CD4-positive, alpha-beta T cell treated with Interleukin-21 for 1 hour (primary cell): ENCODE measurements at regions not wholly inside any gene's neighbourhood (a gene's known extent, or its start where the extent isn't known, plus 50 kb on each side); places are given as distances from the start of the nearest gene placed in this dataset.
"Not testable (repeated sequence)": the region's sequence is repeated elsewhere in the genome, so short reads cannot be mapped to it uniquely, and the experiment has no call there.

Source experiments
- DNase-seq: peaks from one replicate; pipeline ENCODE4 v3.0.0-alpha.2; 2020

DNA sequence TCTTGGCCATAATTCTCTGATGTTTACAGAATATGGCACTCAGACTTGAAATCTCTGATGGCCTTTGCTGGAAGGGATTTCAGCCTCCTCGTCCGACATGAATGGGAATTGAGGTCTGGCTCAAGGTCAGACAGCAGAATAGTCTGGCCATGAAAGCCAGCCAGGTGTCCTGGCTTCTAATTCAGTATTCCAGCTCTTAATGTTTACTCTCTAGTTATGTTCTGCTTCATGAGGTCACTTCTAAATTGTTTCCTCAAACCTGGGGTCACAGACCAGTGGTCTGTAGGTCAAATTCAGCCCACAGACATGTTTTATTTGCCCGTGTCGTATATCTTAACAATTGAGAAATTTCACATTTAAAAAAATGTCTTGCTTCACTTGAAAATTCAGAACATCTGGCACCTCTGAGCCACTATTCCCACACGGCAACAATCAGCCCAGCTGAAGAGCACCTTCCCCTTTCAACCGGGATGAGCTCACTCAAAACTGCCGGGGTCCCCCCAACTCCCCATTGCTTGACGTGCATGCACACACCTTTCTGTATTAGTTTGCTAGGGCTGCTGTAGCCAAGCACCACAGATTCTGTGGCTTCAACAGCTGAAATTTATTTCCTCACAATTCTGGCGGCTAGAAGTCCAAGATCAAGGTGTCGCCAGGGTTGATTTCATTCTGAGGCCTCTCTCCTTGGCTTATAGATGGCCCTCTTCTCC is 243.5 kb downstream of the ENC1 start:
- DNase-seq: no peak

DNA sequence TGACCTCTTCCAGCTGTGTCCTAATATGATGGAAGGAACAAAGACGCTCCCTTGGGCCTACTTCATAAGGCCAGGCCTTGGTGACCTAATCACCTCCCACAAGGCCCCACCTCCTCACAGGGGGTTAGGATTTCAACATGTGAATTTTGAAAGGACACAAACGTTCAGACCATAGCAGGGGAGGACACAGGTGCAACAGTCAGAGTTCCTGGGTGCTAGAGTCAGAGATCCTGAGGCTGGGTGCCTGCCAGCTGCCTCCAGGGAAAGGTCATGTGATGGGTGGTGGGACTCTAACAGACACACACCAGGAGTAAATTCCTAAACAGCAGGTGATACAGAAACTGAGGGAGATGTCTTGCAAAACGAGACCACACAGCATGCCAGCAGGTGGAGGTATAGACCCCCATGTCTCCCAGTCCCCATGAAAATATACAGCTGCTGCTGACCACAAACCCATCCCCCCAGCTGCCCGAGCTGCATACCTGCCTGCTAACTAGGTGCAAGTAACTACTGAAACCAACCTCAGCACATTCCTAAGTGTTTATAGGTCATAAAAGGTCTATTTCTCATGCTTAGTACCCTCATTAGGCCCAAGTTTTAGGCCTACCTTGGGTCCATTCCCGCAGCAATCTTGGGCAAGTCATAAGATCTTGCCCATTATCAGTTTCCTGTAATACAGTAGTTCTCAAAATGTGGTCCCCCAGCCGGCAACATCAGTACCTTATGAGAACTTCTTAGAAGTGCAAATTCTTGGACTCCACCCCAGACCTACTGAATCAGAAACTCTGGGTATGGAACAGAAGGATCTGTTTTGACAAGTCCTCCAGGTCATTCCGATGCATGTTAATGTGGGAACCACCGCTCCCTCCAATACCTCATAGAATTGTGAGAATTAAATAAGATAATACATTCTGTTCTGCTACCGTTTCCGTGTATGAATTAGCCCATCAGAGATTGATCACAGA is 245.3 kb downstream of the ENC1 start:
- no peak for DNase-seq

DNA sequence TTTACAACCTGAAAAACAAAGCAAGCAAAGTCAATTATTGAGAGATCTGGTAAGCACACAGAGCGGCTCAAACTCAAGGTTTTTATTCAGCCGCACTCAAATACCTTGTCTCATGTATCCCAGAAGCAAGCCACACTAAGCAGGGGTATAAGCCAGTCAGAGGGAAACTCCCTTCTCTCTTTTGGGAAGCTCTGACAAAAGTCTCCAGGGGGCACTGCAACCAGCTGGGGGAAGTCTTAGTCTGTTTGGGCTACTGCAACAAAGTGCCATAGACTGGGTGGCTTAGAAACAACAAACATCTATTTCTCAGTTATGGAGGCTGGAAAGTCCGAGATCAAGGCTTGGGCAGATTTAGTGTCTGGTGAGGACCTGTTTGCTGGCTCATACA is 246.0 kb downstream of the ENC1 start:
- DNase-seq: peak; percentile 6

DNA sequence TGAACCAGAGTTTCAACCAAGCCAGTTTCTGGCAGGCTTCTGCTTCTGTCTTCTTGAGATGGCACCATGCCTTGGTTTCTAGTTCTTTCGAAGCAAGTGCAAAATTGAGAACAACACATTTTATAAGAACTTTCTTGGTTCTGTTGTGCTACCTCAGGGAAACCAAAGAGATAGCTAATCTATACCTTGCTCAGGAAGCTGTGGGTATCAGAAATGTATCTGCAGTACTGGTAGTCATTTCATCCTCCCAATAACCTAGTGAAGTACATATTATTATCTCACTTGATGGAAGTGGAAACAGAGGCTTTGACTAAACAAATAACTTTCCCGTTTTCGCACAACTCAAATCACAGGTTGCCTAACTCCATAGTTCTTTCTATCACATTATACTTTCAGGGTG is 246.6 kb downstream of the ENC1 start:
- no peak for DNase-seq

DNA sequence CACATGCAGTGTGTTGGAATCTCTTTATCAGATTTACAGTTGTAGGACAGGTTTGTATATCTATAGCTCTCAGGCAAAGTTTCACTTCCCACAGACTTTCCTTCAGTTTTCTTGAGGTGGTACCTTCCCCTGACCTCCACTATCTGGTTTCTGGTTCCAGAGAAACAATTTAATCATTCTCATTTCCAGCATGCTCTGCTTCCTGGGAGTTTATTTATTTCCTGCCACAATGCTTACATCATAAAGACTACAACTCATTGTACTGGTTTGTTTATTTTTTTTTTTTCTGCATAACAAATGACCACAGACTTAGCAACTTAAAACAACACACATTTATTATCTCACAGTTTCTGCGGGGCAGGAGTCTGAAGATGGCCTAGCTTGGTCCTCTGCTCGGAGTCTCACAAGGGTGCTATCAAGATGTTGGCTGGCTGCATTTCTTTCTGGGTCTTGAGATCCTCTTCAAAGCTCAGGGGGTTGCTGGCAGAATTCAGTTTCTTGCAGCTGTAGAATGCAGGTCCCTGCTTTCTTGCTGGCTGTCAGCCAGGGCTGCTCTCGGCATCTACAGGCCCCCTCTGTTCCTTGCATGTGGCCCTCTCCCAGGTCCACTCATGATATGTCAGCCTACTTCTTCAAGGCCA is 247.7 kb downstream of the ENC1 start:
- no peak for DNase-seq

DNA sequence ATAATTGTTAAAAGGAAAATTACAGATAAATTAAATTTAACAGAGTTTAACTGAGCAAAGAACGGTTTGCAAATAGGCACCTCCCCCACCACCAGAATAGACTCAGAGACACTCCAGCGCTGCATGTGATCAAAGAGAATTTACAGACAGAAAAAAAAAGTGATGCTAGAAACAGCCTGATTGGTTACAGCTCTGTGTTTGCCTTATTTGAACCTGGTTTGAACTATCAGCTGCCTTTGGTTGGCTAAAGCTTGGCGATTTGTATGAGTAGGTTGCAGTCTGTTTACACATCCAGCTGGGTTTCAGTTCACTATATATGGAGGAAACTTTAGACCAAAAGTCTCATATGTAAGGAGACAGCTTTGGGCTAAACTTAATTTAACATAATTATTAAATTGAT is 249.1 kb downstream of the ENC1 start:
- no peak for DNase-seq

DNA sequence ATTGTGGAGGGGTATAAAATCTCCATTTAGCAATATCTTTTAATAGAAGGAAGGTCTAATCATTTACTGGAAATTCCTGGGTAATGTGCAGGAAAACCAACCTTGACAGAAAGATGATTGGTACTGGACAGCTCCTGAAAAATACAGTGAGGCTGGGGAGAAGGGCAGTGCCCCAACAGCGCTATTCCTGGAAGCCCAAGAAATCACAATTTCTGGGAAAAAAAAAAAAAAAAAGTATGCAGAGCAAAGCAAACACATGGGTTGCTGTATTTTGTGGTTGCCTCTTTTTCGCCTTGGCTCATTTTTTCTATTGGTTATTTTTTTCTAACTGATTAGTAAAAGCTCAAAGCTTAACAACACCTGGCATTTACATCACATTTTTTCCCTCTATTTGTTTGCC is 249.7 kb downstream of the ENC1 start:
- no peak for DNase-seq

DNA sequence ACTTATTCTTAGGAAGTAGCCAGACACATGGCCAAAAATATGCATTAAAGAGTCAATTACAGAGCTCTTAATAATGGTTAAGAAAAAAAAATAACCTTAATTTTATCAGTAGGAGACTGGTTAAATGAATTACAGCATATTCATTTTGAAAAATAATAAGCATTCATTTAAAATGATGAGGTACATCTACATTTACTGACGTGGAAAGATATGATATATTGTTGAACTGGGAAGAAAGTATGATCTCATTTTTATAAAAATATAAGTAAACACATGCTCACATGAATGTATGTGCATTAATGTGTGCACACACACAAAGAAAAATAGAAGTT is 250.3 kb downstream of the ENC1 start:
- DNase-seq: no peak

DNA sequence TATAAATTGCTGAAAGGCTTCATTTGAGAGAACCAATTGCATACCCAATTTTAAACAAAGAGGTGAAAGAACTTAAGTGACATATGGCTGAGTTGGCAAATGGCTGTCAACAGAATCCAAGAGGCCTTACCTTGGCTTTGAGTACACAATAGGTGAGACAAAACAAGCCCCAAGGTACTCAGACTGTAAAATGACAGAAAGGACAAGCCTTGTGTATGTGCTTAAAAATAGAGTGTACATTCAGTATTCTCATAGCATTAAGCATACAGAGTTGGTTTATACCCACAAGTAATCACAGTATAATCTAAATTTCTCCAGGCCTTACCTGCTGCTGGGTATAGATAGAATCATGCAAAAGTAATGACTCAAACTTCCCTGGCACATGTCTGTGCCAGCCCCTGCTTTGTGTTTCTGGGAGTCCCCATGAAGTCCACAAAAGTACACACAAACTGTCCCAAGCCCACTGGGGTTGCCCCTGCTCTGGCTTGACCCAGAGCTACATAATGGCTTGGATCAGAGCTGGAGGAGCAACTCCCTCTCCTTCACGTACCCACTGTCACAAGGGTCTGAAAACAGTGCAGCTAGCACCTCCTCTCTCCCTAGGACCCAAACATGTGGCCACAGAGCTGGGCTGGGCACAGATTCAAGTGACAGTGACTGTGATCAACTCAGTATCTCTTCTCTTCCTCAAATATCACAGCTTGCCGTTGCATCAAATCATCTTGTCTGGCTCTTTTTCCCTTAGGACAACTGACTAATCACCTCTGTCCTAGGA is 250.8 kb downstream of the ENC1 start:
- DNase-seq: no peak

DNA sequence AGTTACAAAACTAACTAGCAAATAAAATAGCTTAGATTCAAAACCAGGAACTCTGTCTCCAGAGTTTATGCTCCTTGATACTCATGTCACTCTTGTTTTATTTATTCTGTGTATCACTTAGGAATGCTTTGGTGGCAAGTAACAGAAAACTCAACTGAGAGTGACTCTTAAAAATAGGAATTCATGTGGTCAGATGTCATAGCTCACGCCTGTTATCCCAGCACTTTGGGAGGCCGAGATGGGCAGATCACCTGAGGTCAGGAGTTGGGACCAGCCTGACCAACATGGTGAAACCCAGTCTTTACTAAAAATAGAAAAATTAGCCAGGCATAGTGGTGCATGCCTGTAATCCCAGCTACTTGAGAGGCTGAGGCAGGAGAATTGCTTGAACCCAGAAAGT is 252.1 kb downstream of the ENC1 start:
- not testable (repeated sequence) for DNase-seq

DNA sequence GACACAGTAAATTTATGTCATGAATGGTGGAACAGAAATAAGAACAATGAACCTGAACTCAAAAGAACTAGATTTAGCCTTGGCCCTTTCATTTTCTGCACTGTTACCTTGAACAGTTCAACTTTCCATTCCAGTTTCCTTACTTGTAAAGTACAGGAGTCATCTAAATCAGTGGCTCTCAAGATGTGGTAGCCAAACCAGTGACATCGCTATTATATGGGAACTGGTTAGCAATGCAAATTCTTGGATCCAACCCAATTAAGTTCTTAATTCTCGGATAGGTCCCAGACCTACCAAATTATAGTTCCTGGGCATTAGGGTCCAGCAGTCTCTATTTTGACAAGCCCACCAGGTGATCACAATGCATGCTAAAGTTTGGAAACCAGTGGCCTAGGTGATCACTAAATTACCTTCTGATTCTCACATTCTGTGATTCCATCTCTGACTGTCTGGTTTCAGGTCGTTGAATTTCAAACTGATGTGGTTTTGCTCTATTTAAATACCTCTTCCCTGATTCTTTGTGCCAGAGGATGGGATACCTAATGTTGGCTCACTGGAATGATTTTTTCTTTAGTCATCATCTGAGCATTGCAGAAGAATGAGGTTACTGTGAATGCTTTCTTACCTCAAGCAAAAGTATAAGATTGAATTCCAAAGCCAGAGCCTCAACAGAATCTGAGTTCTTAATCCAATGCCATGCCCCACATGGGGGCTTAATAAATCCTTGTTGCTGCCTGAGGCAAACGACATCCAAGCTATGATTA is 253.8 kb downstream of the ENC1 start:
- no peak for DNase-seq

DNA sequence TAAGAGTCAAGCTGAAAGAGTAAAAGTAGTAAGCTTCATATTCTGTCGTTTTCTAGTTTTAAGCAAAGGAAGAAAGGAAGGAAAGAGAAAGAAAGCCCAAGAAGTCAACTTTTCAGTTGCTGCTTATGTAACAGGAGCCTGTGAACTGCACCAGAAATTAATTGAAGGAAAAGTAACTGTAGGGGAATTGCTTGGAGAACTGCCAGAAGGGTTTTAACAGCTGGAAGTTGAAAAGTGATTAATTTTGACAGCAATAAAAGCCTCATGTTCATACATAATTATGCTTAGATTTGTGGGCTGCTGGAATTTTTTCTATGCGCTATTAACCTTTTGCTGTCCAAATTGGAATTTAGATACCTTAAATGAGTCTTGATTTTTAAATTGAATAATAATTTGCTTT is 255.7 kb downstream of the ENC1 start:
- no peak for DNase-seq

DNA sequence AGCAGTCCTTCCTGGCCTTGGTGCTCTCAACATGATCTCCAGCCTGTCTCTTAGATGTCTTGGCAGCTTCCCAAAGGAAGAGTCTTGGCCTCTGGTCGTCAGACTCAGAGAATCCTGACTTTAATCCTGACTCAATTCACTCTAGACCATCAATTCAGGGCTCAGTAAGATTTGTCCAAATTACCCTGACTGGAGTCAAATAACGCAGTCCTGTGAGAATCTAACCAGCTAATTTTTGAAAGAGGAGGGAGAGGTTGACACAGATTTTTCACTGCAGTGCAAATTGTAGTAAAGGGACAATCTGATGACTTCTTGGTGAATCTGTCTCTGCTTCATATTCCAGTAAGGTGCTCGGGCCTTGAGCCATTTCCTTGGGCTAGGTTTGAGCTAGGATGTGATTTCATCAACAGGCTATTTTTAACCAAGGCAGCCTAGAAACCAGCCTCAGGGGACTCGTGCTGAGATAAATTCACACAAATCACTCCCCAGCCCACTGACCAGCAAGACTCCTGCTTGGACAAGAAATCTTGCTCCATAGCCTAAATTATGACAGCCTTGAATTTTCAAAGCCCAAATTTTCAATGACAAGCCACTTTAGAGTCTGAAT is 257.4 kb downstream of the ENC1 start:
- no peak for DNase-seq

DNA sequence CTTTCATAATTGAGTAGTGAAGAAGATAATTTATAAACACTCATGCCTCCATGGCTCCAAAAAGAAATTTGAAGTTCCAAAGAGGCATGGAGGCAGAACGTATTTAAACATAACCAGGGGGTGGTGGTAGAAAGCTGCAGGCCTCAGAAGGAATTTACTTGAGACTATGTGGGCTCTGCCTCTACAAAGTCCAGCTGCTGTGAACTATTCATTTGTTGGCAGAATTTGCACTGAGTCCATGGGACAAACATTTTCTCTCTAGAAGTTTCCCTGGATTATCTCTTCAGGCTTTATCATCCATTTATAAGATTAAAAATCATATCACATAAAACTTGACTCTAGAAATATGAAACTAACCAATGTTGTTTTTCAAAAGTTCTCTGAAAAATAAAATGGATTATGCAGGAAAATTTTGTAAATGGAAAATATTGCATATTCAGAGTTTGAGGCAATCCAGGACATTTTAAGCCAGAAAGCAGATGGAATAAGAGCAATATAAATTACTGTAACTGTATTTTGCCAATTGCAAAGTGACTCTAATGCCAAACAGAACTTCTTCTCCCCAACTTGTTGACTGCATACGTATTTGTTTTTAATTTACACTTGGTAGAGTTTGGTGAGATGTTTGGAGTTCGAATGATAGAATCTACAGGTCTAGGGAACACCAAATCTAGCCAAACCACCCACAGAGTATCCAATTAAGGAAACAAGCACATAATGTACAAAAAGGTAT is 258.2 kb downstream of the ENC1 start:
- DNase-seq: no peak

DNA sequence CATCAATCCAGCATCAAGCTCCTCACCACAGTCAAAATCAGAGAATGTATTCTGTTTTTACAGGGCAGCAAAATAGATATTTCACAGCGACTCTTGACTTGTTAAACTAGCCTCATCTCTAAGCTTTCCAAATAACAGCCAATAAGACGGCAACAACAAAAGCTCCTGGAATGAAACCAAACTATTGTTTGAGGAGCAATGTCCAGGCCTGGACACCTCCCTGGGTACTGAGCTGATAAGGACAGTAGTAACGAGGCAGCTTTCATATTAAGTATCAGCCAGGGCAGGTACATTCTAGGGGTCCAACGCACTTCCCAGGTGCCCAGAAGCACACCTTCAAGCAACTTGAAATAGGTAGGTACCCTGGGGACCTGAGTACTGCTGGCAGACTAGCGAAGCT is 260.3 kb downstream of the ENC1 start:
- DNase-seq: no peak

DNA sequence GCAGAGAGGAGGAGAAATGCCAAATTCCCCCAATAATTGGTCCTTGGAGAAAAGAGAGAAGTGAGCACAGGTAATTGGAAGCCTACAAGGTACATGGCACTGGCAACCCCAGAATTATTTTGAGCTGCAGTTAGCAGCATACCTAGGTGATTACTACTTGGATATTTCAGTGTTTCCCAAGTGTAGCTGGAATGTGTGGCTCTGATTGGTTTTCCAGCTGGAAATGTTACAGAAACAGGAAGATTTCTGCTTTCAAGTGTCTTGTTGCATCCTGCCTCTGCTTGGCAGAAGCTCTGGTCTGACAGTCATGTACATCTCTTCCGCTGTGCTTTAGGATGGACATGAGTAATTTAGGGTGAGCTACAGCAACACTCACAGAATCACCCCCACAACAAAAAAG is 262.1 kb downstream of the ENC1 start:
- DNase-seq: no peak

DNA sequence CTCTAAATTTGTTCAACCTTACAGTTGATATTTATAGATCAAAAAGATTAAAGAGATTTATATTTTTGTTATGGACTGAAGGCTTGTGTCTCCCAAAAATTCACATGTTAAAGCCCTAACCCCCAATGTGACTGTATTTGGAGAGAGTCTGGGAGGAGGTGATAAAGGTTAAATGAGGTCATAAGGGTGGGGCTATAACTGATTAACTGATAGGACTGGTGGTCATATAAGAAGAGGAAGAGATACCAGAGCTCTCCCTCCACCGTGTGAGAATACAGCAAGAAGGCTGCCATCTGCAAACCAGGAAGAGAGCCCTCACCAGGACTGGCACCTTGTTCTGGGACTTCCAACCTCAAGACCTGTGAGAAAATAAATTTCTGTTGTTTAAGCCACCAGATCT is 264.3 kb downstream of the ENC1 start:
- DNase-seq: no peak

DNA sequence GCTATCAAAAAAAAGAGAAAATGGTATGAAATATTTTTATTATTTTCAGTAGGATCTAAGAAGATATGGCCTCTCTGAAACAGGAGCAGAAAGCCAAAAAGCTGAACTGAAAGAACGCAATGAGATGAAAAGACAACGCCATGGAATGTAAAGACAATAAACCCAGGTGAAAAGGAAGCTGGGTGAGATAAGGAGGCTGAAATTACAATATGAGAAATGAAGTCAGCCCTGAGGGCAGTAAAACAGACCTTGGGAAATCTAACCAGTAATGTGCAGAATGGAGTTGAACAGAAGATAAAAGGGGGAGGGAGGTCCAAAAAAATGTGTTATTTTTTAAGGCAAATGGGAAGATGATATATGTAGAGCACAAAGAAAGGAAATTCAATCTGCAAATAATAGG is 265.3 kb downstream of the ENC1 start:
- no peak for DNase-seq

DNA sequence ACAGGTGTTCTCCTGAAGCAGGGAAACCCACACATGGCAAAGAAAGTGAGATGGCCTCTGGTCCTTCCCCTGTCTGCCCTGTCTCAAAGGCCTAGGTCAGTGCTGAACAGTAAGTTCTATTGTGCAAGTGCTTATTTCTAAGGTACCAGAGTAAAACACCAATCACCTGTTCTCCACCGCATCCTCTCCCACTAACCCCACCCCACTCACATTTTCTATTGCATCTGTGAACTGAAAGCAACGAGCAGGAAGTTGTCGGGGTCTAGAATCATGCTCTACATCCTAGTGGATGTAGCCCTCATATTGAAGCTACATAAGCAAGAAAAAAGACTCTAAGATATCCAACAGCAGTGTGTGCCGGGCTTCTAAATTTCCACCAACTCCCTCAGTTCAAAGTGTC is 265.9 kb downstream of the ENC1 start:
- DNase-seq: no peak

DNA sequence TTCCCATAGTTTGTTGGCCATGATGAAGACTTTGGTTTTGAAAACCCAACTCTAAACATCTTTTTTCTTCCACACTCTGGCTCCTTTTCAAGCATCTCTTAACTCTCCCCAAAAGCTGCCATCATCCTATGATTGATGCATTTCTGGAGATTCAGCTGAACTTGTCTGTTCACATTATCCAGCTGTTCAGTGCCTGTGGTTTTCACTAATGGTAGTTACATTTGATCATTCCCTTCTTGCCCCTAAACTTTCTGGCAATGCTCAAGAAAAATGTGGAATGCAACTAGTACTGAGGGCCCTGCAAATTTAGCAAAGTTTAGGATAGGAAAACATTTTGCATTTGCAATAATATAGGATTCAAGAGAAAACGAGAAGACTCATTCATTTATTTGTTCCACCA is 267.5 kb downstream of the ENC1 start:
- no peak for DNase-seq

DNA sequence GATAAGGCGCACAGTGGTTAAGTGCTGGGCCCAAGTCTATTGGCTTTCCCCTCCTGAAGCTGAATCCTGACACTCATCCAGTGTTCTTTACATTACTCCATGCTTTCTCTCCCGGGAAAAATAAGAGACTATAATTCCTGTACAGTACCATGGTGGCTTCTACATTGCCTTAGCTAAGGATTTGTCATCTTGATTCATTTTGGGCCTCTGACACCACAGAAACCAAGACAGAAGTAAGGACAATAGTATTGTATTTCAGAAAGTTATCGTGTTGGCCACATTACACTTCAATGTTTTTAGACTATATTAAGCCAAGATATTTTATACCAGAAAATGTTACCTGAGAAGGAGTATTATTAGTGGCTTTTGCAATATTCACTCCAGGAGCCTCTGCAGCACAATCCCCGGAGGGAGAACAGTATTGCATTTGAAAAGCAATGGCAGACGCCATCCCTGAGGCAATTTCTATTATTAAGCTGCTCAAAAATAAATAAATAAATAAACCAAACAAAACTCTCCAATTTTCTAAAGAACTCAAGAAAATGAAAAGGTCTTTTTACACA is 267.9 kb downstream of the ENC1 start:
- no peak for DNase-seq
